ENCODE measurements at regions not wholly inside any gene's neighbourhood (a gene's known extent, or its start where the extent isn't known, plus 50 kb on each side); places are given as distances from the start of the nearest gene placed in this dataset.

DNA sequence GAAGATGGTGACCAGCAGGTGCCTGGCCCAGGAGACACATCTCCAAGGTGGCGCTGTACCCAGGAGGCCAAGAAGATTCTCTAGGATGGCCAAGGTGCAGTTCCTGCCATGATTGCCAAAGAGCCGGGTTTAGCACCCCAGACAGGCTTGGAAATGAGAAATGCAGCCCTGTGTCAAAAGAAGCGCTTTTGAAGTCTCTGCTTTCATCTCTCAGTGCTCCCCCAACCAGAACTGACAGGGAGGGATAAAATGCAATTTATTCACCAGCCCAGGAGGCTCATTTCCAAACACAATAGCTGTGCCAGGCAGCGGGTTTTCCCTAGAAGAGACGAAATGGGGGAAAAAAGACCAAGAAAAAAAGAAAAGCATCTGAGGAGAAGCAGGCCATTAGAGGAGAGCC is 195.9 kb upstream of the NCAM1 start:
- TF ChIP-seq, protein P1, sequence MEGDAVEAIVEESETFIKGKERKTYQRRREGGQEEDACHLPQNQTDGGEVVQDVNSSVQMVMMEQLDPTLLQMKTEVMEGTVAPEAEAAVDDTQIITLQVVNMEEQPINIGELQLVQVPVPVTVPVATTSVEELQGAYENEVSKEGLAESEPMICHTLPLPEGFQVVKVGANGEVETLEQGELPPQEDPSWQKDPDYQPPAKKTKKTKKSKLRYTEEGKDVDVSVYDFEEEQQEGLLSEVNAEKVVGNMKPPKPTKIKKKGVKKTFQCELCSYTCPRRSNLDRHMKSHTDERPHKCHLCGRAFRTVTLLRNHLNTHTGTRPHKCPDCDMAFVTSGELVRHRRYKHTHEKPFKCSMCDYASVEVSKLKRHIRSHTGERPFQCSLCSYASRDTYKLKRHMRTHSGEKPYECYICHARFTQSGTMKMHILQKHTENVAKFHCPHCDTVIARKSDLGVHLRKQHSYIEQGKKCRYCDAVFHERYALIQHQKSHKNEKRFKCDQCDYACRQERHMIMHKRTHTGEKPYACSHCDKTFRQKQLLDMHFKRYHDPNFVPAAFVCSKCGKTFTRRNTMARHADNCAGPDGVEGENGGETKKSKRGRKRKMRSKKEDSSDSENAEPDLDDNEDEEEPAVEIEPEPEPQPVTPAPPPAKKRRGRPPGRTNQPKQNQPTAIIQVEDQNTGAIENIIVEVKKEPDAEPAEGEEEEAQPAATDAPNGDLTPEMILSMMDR (IDR thresholded peaks at IDR 0.05; ENCODE audit: control insufficient read depth, insufficient read depth, low read depth, low read length, missing control alignments): no peak
- no peak overlapping the region for H3K4me3 ChIP-seq (ENCODE audit: control insufficient read depth, low read depth, low read length)
- DNase-seq (ENCODE audit: low read depth): no peak

DNA sequence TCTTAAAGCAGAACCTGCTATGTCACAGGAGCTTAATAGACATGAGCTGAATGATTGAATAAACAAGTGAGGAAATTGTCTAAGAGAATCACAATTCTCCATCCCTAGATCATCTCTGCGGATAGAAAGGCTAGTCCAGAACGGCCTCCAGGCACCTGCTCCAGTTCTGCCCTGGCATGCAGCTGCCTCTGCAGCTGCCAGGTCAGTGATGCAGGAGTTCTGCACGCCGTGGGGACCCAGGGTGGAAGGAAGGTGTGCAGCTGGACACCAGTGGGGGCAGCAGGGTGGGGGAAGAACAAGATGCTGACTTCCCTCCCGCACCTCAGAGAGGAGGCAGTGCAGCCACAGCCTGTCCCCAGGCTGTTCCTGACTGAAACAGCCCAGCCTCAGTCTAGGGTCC is 192.1 kb upstream of the NCAM1 start:
- TF ChIP-seq, protein P1 (IDR thresholded peaks at IDR 0.05; ENCODE audit: control insufficient read depth, insufficient read depth, low read depth, low read length, missing control alignments): no peak
- no peak for DNase-seq (ENCODE audit: low read depth)
- no peak overlapping the region for H3K4me3 ChIP-seq (ENCODE audit: control insufficient read depth, low read depth, low read length)

DNA sequence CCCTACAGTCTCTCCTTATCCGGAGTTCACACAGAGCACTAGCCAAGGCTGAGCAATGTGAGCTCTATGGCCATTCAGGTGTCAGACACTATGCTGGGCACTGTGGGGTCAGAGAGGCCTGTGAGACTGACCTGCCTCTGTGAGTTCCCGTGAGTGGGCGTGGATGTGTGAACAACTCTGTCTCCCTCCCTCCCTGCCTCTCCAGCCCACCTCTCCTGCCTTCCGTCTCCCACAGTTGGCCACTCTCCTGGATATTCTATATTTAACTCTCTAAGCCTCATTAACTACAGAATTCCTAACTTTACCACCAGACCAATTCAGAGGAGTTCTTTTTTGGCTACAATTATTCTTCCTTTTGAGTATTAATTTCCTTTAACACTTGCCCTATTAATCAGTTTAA is 191.6 kb upstream of the NCAM1 start:
- no peak overlapping the region for H3K4me3 ChIP-seq (ENCODE audit: control insufficient read depth, low read depth, low read length)
- TF ChIP-seq, protein P1 (IDR thresholded peaks at IDR 0.05; ENCODE audit: control insufficient read depth, insufficient read depth, low read depth, low read length, missing control alignments): no peak
- no peak for DNase-seq (ENCODE audit: low read depth)

GRCh38 chr11:112770033-112770432 is 191.2 kb upstream of the NCAM1 start:
- TF ChIP-seq, protein P1 (IDR thresholded peaks at IDR 0.05; ENCODE audit: control insufficient read depth, insufficient read depth, low read depth, low read length, missing control alignments): no peak
- no peak for DNase-seq (ENCODE audit: low read depth)
- no peak overlapping the region for H3K4me3 ChIP-seq (ENCODE audit: control insufficient read depth, low read depth, low read length)

DNA sequence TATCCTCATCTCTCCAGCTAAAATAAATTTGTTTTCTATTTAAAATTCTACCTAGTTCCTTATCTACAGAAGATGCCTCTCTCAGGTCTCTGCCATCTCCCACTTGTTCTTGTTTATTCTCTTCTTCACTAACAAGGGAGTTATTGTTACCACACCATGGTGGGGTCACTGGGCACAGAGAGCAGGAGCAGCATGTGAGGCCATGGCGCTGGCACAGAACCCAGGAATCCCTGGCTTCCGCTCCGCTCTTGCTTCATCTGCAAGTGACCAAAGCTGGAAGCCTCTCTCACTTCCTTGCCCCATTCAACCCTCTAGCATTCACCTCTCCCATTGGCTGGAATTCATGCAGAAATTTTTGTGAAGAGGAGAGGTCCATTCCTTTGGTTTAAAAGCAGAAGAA is 190.7 kb upstream of the NCAM1 start:
- H3K4me3 ChIP-seq (ENCODE audit: control insufficient read depth, low read depth, low read length): no peak overlapping the region
- TF ChIP-seq, protein P1 (IDR thresholded peaks at IDR 0.05; ENCODE audit: control insufficient read depth, insufficient read depth, low read depth, low read length, missing control alignments): no peak
- no peak for DNase-seq (ENCODE audit: low read depth)

- DNase-seq (ENCODE audit: low read depth): no peak
- no peak overlapping the region for H3K4me3 ChIP-seq (ENCODE audit: control insufficient read depth, low read depth, low read length)
- TF ChIP-seq, protein P1 (IDR thresholded peaks at IDR 0.05; ENCODE audit: control insufficient read depth, insufficient read depth, low read depth, low read length, missing control alignments): no peak
These were observed 189.4 kb upstream of the NCAM1 start for GRCh38 chr11:112771851-112772250.

DNA sequence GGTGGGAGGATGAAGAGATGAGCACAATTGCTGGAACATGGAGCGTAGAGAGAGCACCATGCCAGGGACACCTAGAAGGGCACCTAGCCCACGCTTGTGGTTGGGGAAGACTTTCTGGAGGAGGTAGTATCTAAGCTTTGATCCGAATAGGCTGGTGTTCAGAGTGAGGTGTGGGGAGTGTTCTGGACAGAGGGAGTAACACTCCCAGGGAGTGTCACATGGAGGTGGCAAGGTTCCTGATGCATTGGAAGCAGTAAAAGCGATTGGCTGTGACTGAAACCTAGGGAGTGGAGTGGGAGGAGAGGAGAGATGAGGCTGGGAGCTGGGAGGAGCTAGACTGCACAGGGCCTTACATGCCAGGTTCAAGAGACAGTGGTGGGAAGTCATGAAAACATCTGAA is 188.0 kb upstream of the NCAM1 start:
- DNase-seq (ENCODE audit: low read depth): no peak
- H3K4me3 ChIP-seq (ENCODE audit: control insufficient read depth, low read depth, low read length): no peak overlapping the region
- TF ChIP-seq, protein P1 (IDR thresholded peaks at IDR 0.05; ENCODE audit: control insufficient read depth, insufficient read depth, low read depth, low read length, missing control alignments): no peak
